GM12874 (cell line): ENCODE measurements at regions not wholly inside any gene's neighbourhood (a gene's known extent, or its start where the extent isn't known, plus 50 kb on each side); places are given as distances from the start of the nearest gene placed in this dataset.

Experiments used
- CTCF ChIP-seq: IDR thresholded peaks from 2 replicates; pipeline ENCODE4 v1.5.1; 2011; ENCODE audit warnings: low read depth, mild to moderate bottlenecking, control low read depth, low read length, moderate library complexity; ENCODE audit not compliant: insufficient read depth

- TF ChIP-seq CTCF, result no peak
Measured at GRCh38 chrX:125108921-125109320, 210.8 kb upstream of the TEX13C start.

GRCh38 chrX:125131164-125131563 lies 188.5 kb upstream of the TEX13C start:
- no peak for TF ChIP-seq CTCF

GRCh38 chrX:125132274-125132673 lies 187.4 kb upstream of the TEX13C start:
- peak; percentile 31; the same call in 1 of the 2 replicates for TF ChIP-seq CTCF

- no peak for TF ChIP-seq CTCF
Measured at GRCh38 chrX:125137521-125137920, 182.2 kb upstream of the TEX13C start.

GRCh38 chrX:125150231-125150630 lies 169.4 kb upstream of the TEX13C start:
- no peak for TF ChIP-seq CTCF

- TF ChIP-seq CTCF, result no peak
Measured at GRCh38 chrX:125151146-125151545, 168.5 kb upstream of the TEX13C start.

- no peak for TF ChIP-seq CTCF
Measured at GRCh38 chrX:125152011-125152410, 167.7 kb upstream of the TEX13C start.

- no peak for TF ChIP-seq CTCF
Measured at GRCh38 chrX:125153621-125154020, 166.1 kb upstream of the TEX13C start.
